ENCODE measurements at regions not wholly inside any gene's neighbourhood (a gene's known extent, or its start where the extent isn't known, plus 50 kb on each side); places are given as distances from the start of the nearest gene placed in this dataset.

- TF ChIP-seq REST (tag by site-specific recombination; IDR thresholded peaks at IDR 0.05) (no peak), ZNF362 (tag by site-specific recombination; IDR thresholded peaks at IDR 0.05) (no peak), ZNF747 (tag by site-specific recombination; IDR thresholded peaks at IDR 0.05) (no peak), ZNF776 (tag by site-specific recombination; IDR thresholded peaks at IDR 0.05; ENCODE audit: borderline replicate concordance) (no peak), ZNF645 (tag by site-specific recombination; IDR thresholded peaks at IDR 0.05) (no peak), ZSCAN30 (tag by site-specific recombination; IDR thresholded peaks at IDR 0.05) (no peak), BCL6B (tag by site-specific recombination; IDR thresholded peaks at IDR 0.05) (no peak), ZNF366 (tag by site-specific recombination; conservative IDR thresholded peaks at IDR 0.05) (no peak), MEIS1 (CRISPR knock-in tag; IDR thresholded peaks at IDR 0.05; ENCODE audit: borderline replicate concordance) (no peak), TCF7L2 (IDR thresholded peaks at IDR 0.05; ENCODE audit: borderline replicate concordance, low read depth, low read length) (no peak), ZNF398 (tag by site-specific recombination; IDR thresholded peaks at IDR 0.05) (no peak), ZNF560 (tag by site-specific recombination; IDR thresholded peaks at IDR 0.05; ENCODE audit: borderline replicate concordance) (no peak)
Measured at GRCh38 chr6:85107701-85108100, 342.2 kb upstream of the NT5E start (continued).

- Histone ChIP-seq H3K4me1 (ENCODE audit: control insufficient read depth, insufficient read depth, low read length) (0 out of 2 replicates have a peak, but pooled peaks cover 5% of the 10 kb centered on the region), H3K4me3 (ENCODE audit: low read depth, low read length) (no peak overlapping the region), H3K27ac (ENCODE audit: extremely low read depth, low read depth, low read length) (no peak overlapping the region), H3K36me3 (ENCODE audit: control insufficient read depth in 2 of 2, insufficient read depth in 1 of 2, low read length in 2 of 2) (no peaks in the 10 kb centered on the region), H3K9me3 (ENCODE audit: control insufficient read depth, insufficient read depth, low read depth, low read length) (no peaks in the 10 kb centered on the region)
- POLR2A ChIA-PET: no interaction called here
- CTCF ChIA-PET: no interaction called here
- no peak for TF ChIP-seq ZNF112 (tag by site-specific recombination; IDR thresholded peaks at IDR 0.05)
- no peak for TF ChIP-seq ZNF776 (tag by site-specific recombination; IDR thresholded peaks at IDR 0.05; ENCODE audit: borderline replicate concordance)
- TF ChIP-seq ZNF747 (tag by site-specific recombination; IDR thresholded peaks at IDR 0.05): no peak
- TF ChIP-seq EGR2 (tag by site-specific recombination; IDR thresholded peaks at IDR 0.05; ENCODE audit: low read depth): no peak
- no peak for TF ChIP-seq SCRT1 (tag by site-specific recombination; IDR thresholded peaks at IDR 0.05; ENCODE audit: borderline replicate concordance)
- TF ChIP-seq ZNF23 (tag by site-specific recombination; IDR thresholded peaks at IDR 0.05; ENCODE audit: borderline replicate concordance): no peak
- TF ChIP-seq ZFHX2 (tag by site-specific recombination; conservative IDR thresholded peaks at IDR 0.05): peak; percentile 20; the same call in 1 of the 2 replicates
- no peak for TF ChIP-seq ATF2 (tag by site-specific recombination; IDR thresholded peaks at IDR 0.05; ENCODE audit: low read depth)
- no peak for TF ChIP-seq ZNF664 (tag by site-specific recombination; IDR thresholded peaks at IDR 0.05)
- no peak for TF ChIP-seq ZNF239 (tag by site-specific recombination; IDR thresholded peaks at IDR 0.05)
- TF ChIP-seq ZNF221 (tag by site-specific recombination; IDR thresholded peaks at IDR 0.05; ENCODE audit: borderline replicate concordance): no peak
- TF ChIP-seq OVOL3 (tag by site-specific recombination; IDR thresholded peaks at IDR 0.05): no peak
- no peak for TF ChIP-seq GLIS1 (tag by site-specific recombination; IDR thresholded peaks at IDR 0.05)
- TF ChIP-seq BCL6B (tag by site-specific recombination; IDR thresholded peaks at IDR 0.05): no peak
- no peak for TF ChIP-seq ZNF645 (tag by site-specific recombination; IDR thresholded peaks at IDR 0.05)
Measured at GRCh38 chr6:85096976-85097375, 332.6 kb upstream of the TBX18 start.
